ENCODE measurements at regions not wholly inside any gene's neighbourhood (a gene's known extent, or its start where the extent isn't known, plus 50 kb on each side); places are given as distances from the start of the nearest gene placed in this dataset.

- no peak for TF ChIP-seq CTCF (IDR thresholded peaks at IDR 0.05; ENCODE audit: low read depth, low read length)
- no peak for TF ChIP-seq EZH2phosphoT487 (IDR thresholded peaks at IDR 0.05; ENCODE audit: low read depth)
Observed at GRCh38 chr2:195164930-195165329, 492.1 kb upstream of the SLC39A10 start.
